ENCODE measurements at regions not wholly inside any gene's neighbourhood (a gene's known extent, or its start where the extent isn't known, plus 50 kb on each side); places are given as distances from the start of the nearest gene placed in this dataset.

- DNase-seq (ENCODE audit: low spot score), result no peak
Observed at GRCh38 chr18:27695052-27695451, 481.9 kb downstream of the CDH2 start.

GRCh38 chr18:27688581-27688980 is 488.3 kb downstream of the CDH2 start:
- DNase-seq (ENCODE audit: low spot score), result no peak

- DNase-seq (ENCODE audit: low spot score), result no peak
Observed at GRCh38 chr18:27687351-27687979, 489.5 kb downstream of the CDH2 start.

GRCh38 chr18:27685807-27686412 is 491.0 kb downstream of the CDH2 start:
- DNase-seq (ENCODE audit: low spot score), result peak; percentile 46

- no peak for DNase-seq (ENCODE audit: low spot score)
Observed at GRCh38 chr18:27685091-27685490, 491.8 kb downstream of the CDH2 start.

- DNase-seq (ENCODE audit: low spot score), result no peak
Observed at GRCh38 chr18:27674411-27674810, 489.3 kb upstream of the CHST9 start.

GRCh38 chr18:27673861-27674260 is 488.8 kb upstream of the CHST9 start:
- no peak for DNase-seq (ENCODE audit: low spot score)

- DNase-seq (ENCODE audit: low spot score), result no peak
Observed at GRCh38 chr18:27668158-27668557, 483.1 kb upstream of the CHST9 start.

- no peak for DNase-seq (ENCODE audit: low spot score)
Observed at GRCh38 chr18:27667064-27667463, 482.0 kb upstream of the CHST9 start.

GRCh38 chr18:27666016-27666415 is 480.9 kb upstream of the CHST9 start:
- no peak for DNase-seq (ENCODE audit: low spot score)

GRCh38 chr18:27665264-27665799 is 480.2 kb upstream of the CHST9 start:
- no peak for DNase-seq (ENCODE audit: low spot score)

- DNase-seq (ENCODE audit: low spot score), result no peak
Observed at GRCh38 chr18:27662949-27663348, 477.8 kb upstream of the CHST9 start.

GRCh38 chr18:27662537-27662936 is 477.4 kb upstream of the CHST9 start:
- no peak for DNase-seq (ENCODE audit: low spot score)

- DNase-seq (ENCODE audit: low spot score), result no peak
Observed at GRCh38 chr18:27661320-27662018, 476.4 kb upstream of the CHST9 start.

GRCh38 chr18:27656905-27657304 is 471.8 kb upstream of the CHST9 start:
- no peak for DNase-seq (ENCODE audit: low spot score)

GRCh38 chr18:27656167-27656778 is 471.2 kb upstream of the CHST9 start:
- DNase-seq (ENCODE audit: low spot score), result no peak

GRCh38 chr18:27653247-27653646 is 468.1 kb upstream of the CHST9 start:
- no peak for DNase-seq (ENCODE audit: low spot score)

GRCh38 chr18:27652480-27653121 is 467.5 kb upstream of the CHST9 start:
- DNase-seq (ENCODE audit: low spot score), result no peak

GRCh38 chr18:27649621-27650020 is 464.5 kb upstream of the CHST9 start:
- no peak for DNase-seq (ENCODE audit: low spot score)

GRCh38 chr18:27645929-27646328 is 460.8 kb upstream of the CHST9 start:
- no peak for DNase-seq (ENCODE audit: low spot score)

- no peak for DNase-seq (ENCODE audit: low spot score)
Observed at GRCh38 chr18:27636576-27637085, 451.5 kb upstream of the CHST9 start.

GRCh38 chr18:27632706-27633105 is 447.6 kb upstream of the CHST9 start:
- DNase-seq (ENCODE audit: low spot score), result no peak

Data from D341Med (cell line).